ENCODE measurements at regions not wholly inside any gene's neighbourhood (a gene's known extent, or its start where the extent isn't known, plus 50 kb on each side); places are given as distances from the start of the nearest gene placed in this dataset.

DNA sequence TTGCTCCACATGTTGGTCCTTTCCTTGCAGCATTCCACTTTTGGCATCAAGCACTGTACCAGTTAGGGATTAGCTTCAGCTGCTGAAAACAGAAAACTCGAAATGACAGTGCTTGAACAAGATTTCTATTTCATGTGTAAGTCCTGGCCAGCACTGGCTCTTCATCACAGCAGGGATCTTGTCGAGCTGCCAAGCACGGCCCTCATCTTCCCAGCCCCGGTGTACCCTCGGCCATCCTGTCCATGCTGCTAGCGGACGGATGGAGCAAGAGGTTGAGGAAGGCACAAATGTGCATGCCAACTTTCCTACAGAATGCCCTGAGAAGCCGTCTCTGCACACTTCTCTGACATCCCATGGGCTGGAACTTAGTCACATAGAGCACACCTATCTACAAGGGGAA lies 130.6 kb downstream of the TENT4A start (continued):
- TF ChIP-seq, protein P1, sequence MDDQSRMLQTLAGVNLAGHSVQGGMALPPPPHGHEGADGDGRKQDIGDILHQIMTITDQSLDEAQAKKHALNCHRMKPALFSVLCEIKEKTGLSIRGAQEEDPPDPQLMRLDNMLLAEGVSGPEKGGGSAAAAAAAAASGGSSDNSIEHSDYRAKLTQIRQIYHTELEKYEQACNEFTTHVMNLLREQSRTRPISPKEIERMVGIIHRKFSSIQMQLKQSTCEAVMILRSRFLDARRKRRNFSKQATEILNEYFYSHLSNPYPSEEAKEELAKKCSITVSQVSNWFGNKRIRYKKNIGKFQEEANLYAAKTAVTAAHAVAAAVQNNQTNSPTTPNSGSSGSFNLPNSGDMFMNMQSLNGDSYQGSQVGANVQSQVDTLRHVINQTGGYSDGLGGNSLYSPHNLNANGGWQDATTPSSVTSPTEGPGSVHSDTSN (IDR thresholded peaks at IDR 0.05): no peak
- TF ChIP-seq CHD2 (IDR thresholded peaks at IDR 0.05; ENCODE audit: low read length, partially characterized antibody): no peak
- no peak for TF ChIP-seq TFCP2L1 (CRISPR knock-in tag; IDR thresholded peaks at IDR 0.05)
- no peak for TF ChIP-seq MAFK (IDR thresholded peaks at IDR 0.05; ENCODE audit: partially characterized antibody)
- no peak for TF ChIP-seq HDAC2 (IDR thresholded peaks at IDR 0.05)

DNA sequence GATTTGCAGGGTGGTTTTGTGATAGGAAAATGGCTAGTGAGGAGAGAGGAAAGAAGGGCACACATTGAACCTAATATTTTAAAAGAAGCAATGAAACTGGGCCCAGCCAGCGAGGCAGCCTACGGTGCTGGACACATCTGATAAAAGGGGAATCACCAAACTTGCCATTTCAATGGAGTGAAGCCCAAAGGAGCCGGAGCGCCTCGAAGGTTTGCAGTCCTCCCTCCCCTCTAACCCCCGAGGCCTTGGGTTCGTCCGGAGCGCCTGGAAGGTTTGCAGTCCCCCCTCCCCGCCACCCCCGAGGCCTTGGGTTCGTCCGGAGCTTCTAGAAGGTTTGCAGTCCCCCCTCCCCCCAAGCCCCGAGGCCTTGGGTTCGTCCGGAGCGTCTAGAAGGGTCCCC lies 132.6 kb downstream of the TENT4A start:
- WGBS (ENCODE audit: missing lambda C conversion rate): 37% methylated on average over 10 of the region's 17 CpGs
- DNase-seq (ENCODE audit: low read depth in 1 of 2, low spot score in 1 of 2) (no peak), ATAC-seq (no peak), FAIRE-seq (no peak)
- POLR2A ChIA-PET: no interaction called here
- TF ChIP-seq HDAC2 (IDR thresholded peaks at IDR 0.05): no peak
- TF ChIP-seq SREBF2 (IDR thresholded peaks at IDR 0.05): no peak
- TF ChIP-seq, protein P2, sequence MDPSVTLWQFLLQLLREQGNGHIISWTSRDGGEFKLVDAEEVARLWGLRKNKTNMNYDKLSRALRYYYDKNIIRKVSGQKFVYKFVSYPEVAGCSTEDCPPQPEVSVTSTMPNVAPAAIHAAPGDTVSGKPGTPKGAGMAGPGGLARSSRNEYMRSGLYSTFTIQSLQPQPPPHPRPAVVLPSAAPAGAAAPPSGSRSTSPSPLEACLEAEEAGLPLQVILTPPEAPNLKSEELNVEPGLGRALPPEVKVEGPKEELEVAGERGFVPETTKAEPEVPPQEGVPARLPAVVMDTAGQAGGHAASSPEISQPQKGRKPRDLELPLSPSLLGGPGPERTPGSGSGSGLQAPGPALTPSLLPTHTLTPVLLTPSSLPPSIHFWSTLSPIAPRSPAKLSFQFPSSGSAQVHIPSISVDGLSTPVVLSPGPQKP (IDR thresholded peaks at IDR 0.05; ENCODE audit: low read depth, low read length): no peak
- no peak for TF ChIP-seq HOXB5 (CRISPR knock-in tag; IDR thresholded peaks at IDR 0.05)
- no peak for TF ChIP-seq RFX5 (IDR thresholded peaks at IDR 0.05)
- no peak for TF ChIP-seq MAFK (IDR thresholded peaks at IDR 0.05; ENCODE audit: partially characterized antibody)
- no peak for TF ChIP-seq SMC3 (IDR thresholded peaks at IDR 0.05)
- no peak for TF ChIP-seq JUNB (IDR thresholded peaks at IDR 0.05)
- TF ChIP-seq, protein P1 (IDR thresholded peaks at IDR 0.05): no peak
- no peak for TF ChIP-seq MYC (IDR thresholded peaks at IDR 0.05; ENCODE audit: borderline replicate concordance, low read length)
- TF ChIP-seq, protein P3, sequence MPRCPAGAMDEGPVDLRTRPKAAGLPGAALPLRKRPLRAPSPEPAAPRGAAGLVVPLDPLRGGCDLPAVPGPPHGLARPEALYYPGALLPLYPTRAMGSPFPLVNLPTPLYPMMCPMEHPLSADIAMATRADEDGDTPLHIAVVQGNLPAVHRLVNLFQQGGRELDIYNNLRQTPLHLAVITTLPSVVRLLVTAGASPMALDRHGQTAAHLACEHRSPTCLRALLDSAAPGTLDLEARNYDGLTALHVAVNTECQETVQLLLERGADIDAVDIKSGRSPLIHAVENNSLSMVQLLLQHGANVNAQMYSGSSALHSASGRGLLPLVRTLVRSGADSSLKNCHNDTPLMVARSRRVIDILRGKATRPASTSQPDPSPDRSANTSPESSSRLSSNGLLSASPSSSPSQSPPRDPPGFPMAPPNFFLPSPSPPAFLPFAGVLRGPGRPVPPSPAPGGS (IDR thresholded peaks at IDR 0.05): no peak
- TF ChIP-seq ZNF302 (CRISPR knock-in tag; IDR thresholded peaks at IDR 0.05): no peak
- TF ChIP-seq, protein P4, sequence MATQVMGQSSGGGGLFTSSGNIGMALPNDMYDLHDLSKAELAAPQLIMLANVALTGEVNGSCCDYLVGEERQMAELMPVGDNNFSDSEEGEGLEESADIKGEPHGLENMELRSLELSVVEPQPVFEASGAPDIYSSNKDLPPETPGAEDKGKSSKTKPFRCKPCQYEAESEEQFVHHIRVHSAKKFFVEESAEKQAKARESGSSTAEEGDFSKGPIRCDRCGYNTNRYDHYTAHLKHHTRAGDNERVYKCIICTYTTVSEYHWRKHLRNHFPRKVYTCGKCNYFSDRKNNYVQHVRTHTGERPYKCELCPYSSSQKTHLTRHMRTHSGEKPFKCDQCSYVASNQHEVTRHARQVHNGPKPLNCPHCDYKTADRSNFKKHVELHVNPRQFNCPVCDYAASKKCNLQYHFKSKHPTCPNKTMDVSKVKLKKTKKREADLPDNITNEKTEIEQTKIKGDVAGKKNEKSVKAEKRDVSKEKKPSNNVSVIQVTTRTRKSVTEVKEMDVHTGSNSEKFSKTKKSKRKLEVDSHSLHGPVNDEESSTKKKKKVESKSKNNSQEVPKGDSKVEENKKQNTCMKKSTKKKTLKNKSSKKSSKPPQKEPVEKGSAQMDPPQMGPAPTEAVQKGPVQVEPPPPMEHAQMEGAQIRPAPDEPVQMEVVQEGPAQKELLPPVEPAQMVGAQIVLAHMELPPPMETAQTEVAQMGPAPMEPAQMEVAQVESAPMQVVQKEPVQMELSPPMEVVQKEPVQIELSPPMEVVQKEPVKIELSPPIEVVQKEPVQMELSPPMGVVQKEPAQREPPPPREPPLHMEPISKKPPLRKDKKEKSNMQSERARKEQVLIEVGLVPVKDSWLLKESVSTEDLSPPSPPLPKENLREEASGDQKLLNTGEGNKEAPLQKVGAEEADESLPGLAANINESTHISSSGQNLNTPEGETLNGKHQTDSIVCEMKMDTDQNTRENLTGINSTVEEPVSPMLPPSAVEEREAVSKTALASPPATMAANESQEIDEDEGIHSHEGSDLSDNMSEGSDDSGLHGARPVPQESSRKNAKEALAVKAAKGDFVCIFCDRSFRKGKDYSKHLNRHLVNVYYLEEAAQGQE (IDR thresholded peaks at IDR 0.05): no peak
- TF ChIP-seq, protein P5, sequence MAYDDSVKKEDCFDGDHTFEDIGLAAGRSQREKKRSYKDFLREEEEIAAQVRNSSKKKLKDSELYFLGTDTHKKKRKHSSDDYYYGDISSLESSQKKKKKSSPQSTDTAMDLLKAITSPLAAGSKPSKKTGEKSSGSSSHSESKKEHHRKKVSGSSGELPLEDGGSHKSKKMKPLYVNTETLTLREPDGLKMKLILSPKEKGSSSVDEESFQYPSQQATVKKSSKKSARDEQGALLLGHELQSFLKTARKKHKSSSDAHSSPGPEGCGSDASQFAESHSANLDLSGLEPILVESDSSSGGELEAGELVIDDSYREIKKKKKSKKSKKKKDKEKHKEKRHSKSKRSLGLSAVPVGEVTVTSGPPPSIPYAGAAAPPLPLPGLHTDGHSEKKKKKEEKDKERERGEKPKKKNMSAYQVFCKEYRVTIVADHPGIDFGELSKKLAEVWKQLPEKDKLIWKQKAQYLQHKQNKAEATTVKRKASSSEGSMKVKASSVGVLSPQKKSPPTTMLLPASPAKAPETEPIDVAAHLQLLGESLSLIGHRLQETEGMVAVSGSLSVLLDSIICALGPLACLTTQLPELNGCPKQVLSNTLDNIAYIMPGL (CRISPR knock-in tag; IDR thresholded peaks at IDR 0.05; ENCODE audit: borderline replicate concordance): no peak
- TF ChIP-seq, protein P6, sequence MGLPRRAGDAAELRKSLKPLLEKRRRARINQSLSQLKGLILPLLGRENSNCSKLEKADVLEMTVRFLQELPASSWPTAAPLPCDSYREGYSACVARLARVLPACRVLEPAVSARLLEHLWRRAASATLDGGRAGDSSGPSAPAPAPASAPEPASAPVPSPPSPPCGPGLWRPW (IDR thresholded peaks at IDR 0.05): no peak
- TF ChIP-seq GATA3 (IDR thresholded peaks at IDR 0.05; ENCODE audit: borderline replicate concordance): no peak
- Histone ChIP-seq H3K4me3 (no peak overlapping the region), H3K27ac (no peak overlapping the region), H3K4me1 (no peaks in the 10 kb centered on the region), H3K4me2 (no peak overlapping the region), H3K9me3 (peaks cover 2% of the 10 kb centered on the region; the same call in 2 of the 3 replicates)
- CTCF ChIA-PET: no interaction called here

Data from A549 (cell line).